ENCODE measurements at regions not wholly inside any gene's neighbourhood (a gene's known extent, or its start where the extent isn't known, plus 50 kb on each side); places are given as distances from the start of the nearest gene placed in this dataset.

- DNase-seq (ENCODE audit: low spot score): no peak
Measured at GRCh38 chr4:20353646-20354045, 101.9 kb downstream of the SLIT2 start.

GRCh38 chr4:20354120-20354519 lies 102.4 kb downstream of the SLIT2 start:
- no peak for DNase-seq (ENCODE audit: low spot score)

GRCh38 chr4:20356565-20356964 lies 104.9 kb downstream of the SLIT2 start:
- DNase-seq (ENCODE audit: low spot score): no peak

GRCh38 chr4:20358110-20358509 lies 106.4 kb downstream of the SLIT2 start:
- no peak for DNase-seq (ENCODE audit: low spot score)

- DNase-seq (ENCODE audit: low spot score): no peak
Measured at GRCh38 chr4:20359692-20360091, 108.0 kb downstream of the SLIT2 start.

- no peak for DNase-seq (ENCODE audit: low spot score)
Measured at GRCh38 chr4:20362148-20362547, 110.4 kb downstream of the SLIT2 start.

- no peak for DNase-seq (ENCODE audit: low spot score)
Measured at GRCh38 chr4:20364969-20365368, 113.3 kb downstream of the SLIT2 start.

- no peak for DNase-seq (ENCODE audit: low spot score)
Measured at GRCh38 chr4:20367446-20367845, 115.7 kb downstream of the SLIT2 start.

- DNase-seq (ENCODE audit: low spot score): no peak
Measured at GRCh38 chr4:20368926-20369325, 117.2 kb downstream of the SLIT2 start.

- no peak for DNase-seq (ENCODE audit: low spot score)
Measured at GRCh38 chr4:20370274-20370673, 118.6 kb downstream of the SLIT2 start.

GRCh38 chr4:20376070-20376469 lies 124.4 kb downstream of the SLIT2 start:
- no peak for DNase-seq (ENCODE audit: low spot score)

GRCh38 chr4:20378181-20378580 lies 126.5 kb downstream of the SLIT2 start:
- DNase-seq (ENCODE audit: low spot score): no peak

GRCh38 chr4:20381005-20381404 lies 129.3 kb downstream of the SLIT2 start:
- DNase-seq (ENCODE audit: low spot score): no peak

GRCh38 chr4:20383283-20383682 lies 131.6 kb downstream of the SLIT2 start:
- no peak for DNase-seq (ENCODE audit: low spot score)

- no peak for DNase-seq (ENCODE audit: low spot score)
Measured at GRCh38 chr4:20383969-20384368, 132.3 kb downstream of the SLIT2 start.

GRCh38 chr4:20384456-20384855 lies 132.8 kb downstream of the SLIT2 start:
- no peak for DNase-seq (ENCODE audit: low spot score)

- no peak for DNase-seq (ENCODE audit: low spot score)
Measured at GRCh38 chr4:20386001-20386740, 134.5 kb downstream of the SLIT2 start.

- no peak for DNase-seq (ENCODE audit: low spot score)
Measured at GRCh38 chr4:20386906-20387305, 135.2 kb downstream of the SLIT2 start.

GRCh38 chr4:20391198-20391597 lies 139.5 kb downstream of the SLIT2 start:
- no peak for DNase-seq (ENCODE audit: low spot score)

GRCh38 chr4:20391912-20392311 lies 140.2 kb downstream of the SLIT2 start:
- DNase-seq (ENCODE audit: low spot score): no peak

- DNase-seq (ENCODE audit: low spot score): no peak
Measured at GRCh38 chr4:20393486-20394100, 141.9 kb downstream of the SLIT2 start.

GRCh38 chr4:20394512-20394911 lies 142.8 kb downstream of the SLIT2 start:
- DNase-seq (ENCODE audit: low spot score): no peak

- peak; percentile 29 for DNase-seq (ENCODE audit: low spot score)
Measured at GRCh38 chr4:20395160-20395773, 143.6 kb downstream of the SLIT2 start.

Data from mucosa of gallbladder (tissue), 1 donor.